ENCODE measurements at regions not wholly inside any gene's neighbourhood (a gene's known extent, or its start where the extent isn't known, plus 50 kb on each side); places are given as distances from the start of the nearest gene placed in this dataset.

DNA sequence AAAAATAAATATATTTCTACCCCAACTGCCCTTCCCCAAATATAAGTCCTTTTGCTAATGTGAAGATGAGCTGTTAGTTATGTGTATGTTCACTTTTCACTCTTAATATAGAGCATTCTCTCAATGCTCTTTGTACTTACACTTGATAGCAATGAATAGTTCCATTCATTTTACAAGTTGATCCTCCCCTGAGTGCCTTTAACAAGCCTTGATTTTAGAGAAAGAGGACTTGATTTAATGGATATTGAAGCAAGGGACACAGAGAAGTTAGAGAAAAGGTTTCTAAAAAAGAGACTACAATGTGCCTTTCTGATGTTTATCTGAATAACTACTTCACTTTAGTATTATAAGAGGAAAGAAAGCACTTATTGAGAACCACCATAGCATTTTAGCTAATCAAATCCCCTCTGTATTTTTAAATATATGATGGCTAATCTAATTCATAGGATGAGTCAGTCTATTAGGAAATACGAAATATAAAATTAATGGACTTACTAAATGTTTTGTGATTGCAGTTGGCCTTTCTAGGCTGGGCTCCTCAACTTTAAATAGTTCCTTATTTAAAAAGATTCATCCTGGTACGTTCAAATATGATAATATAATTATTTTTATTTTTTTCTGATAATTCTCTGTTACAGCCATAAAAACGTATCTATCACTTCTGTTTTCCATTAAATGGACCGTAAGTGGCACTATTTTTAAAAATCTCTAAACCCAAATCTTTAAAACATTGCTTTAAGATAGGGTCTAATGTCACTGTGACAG, 1097.8 kb upstream of the SLC10A2 start:
- DNase-seq (ENCODE audit: low read depth in 4 of 4, low spot score in 3 of 4), result no peak

DNA sequence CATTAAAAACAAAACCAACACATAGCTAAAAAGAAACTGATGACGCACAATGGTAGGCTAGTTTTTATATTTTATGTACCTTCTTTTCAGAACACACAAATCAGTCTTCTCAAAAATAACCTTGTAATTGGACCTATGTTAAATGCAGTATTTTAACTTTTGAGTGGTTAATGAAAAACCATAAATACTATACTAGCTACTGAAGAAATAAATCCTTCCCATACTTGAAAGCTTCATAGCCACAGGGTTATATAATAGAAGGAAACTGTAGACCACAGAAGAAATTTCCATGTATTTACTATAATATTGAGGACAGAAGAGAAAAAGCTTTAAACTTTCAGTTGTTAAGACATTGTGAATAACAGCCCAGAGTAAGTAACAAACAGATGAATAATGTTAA, 1094.3 kb upstream of the SLC10A2 start:
- peak in 2 of 4 donors; percentile 4 to 38 for DNase-seq (ENCODE audit: low read depth in 4 of 4, low spot score in 3 of 4)

DNA sequence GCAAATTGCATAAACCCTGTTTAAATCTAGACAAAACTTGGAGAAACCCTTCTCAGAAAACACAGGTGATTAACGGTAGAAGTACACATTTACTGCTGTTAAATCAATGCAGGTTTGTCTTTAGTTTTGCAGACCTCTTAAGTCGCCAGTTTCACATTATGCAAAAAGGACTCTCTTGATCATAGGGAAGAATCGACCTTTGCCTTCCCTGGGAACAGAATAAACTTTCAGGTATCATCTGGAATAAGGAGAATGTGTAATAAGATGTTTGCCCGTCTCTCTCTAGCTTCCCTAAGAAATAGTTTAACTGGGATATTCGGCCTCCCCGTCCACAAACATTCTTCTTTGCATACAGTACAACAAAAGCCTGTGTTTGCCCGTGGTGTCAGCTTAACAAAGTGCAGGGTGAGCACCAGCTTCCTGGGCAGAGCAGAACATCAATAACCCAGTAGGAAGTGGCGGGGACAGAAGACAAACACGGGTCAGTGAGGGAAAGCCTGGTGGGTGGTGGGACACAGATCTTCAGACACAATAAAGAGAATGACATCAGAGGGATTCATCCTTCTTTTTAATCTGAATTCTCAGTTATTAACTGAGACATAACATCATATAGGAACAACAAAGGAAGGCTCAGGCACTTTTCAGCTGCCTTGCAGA, 1077.7 kb upstream of the SLC10A2 start:
- DNase-seq (ENCODE audit: low read depth in 4 of 4, low spot score in 3 of 4), result peak in 1 of 4 donors; percentile 7

DNA sequence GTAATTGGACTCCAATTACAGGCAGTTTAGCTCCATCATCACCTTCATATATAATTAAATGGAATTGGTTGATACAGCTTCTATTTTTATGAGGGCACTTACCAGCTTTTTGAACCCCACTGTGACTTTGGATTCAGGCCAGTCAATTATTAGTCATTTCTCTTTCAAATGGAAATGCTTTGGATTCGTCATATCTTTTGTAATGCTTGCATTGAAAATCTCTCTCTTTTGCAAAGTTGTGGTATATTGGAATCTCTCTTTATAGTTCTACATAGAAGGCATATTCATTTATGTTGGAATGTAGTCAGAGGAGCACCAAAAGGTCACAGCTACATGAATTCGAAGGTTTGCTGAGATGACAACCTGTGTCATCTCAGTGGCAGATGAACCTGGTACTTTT, 1074.3 kb upstream of the SLC10A2 start:
- no peak for DNase-seq (ENCODE audit: low read depth in 4 of 4, low spot score in 3 of 4)

DNA sequence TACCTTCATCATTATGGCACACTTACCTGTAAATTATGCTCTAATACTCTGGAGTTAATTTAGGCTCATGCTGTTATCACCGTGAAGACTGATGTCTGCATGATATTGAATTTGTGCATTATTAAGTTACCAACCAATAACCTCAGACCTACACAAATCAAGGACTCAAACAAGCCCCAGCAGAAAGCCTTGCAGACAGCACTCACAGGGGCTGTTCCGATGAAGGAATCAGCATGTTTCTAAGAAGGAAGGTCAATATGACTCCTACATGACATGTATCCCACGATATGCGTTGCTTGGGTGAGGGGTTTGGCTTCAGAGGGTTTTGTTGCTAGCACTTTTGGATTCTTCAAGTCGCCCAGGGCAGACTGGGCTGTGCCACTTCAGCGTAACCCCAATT, 1071.2 kb upstream of the SLC10A2 start:
- no peak for DNase-seq (ENCODE audit: low read depth in 4 of 4, low spot score in 3 of 4)

DNA sequence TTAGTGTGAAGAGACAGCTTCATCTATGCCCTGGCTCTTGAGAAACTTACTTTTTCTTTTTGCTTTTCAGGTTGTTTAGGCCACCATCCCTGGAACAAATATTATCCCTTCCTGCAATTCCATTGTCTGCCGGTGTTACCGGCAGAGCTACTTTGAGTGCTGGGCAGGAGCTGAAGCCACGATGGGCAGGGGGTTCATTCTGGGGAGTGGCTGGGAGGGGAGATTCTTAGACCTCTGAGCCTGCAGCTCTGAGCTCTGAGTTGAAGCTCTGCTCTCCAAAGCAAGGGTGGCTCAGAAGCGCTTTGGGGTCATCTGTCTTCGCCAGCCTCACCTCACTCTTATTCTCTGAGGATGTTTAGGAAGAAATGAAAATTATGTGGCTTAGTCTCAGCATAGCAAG, 1066.6 kb upstream of the SLC10A2 start:
- DNase-seq (ENCODE audit: low read depth in 4 of 4, low spot score in 3 of 4), result no peak

DNA sequence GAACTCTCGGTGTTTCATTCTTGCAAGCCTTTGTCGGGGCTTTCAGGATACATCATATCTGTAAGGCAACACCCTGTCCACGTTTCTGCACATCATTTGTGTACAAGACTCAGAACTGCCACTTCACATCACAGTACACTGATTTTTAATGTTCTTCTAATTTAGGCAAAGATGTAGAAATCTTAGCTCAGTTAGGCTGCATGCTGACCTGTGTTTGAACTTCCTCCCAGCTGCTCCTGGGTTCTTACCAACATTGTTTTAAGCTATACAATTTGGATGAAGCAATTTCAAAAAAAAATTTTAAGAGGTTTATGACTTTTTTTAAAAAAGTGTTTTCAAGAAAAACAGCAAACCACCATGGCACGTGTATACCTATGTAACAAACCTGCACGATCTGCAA, 1047.9 kb upstream of the SLC10A2 start:
- peak in 1 of 4 donors; percentile 10 for DNase-seq (ENCODE audit: low read depth in 4 of 4, low spot score in 3 of 4)

DNA sequence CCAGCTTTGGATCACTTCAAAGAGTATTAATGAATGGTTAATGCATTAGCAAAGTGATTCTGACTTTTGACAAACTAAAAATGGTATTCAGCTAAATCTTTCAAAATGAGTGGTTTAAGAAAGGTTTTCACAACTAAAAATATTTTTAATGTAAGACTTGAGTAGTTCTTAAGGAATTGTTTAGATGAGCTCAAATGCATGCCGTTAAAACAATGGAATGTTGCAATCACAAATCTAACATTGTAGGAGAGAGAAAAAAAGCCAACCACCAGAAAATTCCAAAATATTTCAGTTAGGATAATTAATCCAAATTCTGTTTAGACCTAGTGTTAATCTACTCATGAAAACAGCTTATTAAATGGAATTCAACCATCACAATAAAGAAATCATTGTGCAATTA, 1044.8 kb upstream of the SLC10A2 start:
- no peak for DNase-seq (ENCODE audit: low read depth in 4 of 4, low spot score in 3 of 4)

DNA sequence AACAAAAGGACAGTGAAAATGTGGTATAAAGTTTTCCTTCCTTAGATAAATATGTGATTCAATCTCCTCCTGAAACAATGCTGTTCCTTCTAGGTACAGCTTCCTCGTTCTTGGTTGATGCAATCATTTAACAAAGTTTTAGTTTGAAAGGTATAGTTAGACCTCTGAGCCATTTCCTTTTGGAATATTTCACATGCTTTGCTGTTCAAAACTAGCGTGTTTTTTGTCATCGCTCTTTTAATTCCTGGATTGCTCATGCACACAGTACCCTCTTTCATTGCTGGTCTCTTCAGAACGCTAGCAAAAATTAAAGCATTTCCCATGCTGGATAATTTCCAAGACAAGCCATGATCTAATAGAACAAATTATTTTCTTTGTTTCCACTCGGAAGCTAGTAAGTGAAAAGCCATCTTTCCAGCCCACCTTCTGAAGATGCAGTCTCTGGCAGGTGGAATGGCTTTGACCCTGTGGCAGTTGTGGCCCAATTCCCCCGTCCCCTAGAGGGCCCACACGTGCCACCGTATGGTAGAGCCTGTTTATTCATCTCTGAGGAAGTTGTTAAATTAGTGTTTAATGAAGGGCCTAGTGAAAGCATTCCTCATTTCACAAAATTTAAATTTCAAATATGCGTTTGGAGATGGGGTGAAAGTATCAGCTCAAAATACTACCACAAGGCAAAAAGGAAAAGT, 1040.6 kb upstream of the SLC10A2 start:
- DNase-seq (ENCODE audit: low read depth in 4 of 4, low spot score in 3 of 4), result no peak

DNA sequence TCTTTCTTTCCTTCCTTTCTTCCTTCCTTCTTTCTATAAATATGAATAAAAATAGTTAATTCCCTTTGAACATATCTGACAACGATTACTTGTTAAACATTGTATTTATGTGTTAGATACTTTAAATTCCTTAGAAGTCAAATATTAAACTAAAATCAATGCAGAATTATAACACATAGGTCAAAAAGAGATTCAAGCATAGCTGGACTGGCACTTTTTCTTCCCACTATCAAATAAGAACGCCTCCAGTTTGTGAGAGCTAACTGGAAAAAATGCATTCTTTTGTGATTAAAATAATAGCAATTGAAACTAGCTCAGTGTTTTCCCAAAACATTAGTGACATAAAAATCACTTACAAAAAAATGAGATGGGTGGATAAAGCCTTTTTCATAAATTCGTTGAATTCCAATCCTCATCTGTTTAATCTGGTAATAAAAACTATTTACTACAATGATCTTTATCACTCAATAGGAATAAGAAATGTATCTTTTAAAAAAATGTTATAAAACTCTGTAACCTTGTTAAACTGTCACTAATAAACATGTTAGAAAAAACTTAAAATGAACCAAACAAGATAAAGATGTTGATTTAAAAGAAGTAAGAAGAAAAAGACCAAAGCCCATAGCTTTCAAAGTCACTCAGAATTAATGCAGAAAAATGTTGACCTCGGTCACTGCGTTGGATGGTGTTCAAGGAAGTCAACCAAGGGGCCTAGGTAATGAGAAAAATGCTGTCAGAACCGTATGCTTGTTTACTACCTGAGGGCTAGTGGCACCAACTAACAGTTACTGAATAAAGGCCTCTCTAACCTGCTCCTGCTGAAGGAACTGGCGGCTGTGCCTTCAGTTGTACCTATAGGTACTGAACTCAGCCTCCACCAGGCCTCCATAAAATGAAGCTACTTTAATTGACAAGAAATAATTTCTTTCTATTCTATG, 1039.5 kb upstream of the SLC10A2 start:
- DNase-seq (ENCODE audit: low read depth in 4 of 4, low spot score in 3 of 4), result peak in 1 of 4 donors; percentile 8

DNA sequence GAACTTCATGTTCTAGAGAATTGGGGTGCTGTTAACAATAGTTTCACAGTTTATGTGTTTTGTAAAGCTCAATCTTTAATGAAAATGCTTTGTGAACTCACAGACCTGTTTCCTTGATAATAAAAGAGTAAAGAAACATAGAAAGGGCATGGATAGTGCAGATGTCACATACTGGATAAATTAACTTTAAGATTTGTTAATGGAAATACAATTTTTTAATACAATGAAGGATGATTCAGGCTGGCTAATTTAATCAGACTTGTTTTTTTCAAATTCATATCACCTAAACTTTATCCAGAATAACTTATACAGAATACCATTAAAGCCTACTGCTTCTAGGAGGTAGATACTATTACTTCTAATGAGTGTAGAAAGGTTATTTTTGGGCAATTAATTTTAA, 1033.5 kb upstream of the SLC10A2 start:
- no peak for DNase-seq (ENCODE audit: low read depth in 4 of 4, low spot score in 3 of 4)

DNA sequence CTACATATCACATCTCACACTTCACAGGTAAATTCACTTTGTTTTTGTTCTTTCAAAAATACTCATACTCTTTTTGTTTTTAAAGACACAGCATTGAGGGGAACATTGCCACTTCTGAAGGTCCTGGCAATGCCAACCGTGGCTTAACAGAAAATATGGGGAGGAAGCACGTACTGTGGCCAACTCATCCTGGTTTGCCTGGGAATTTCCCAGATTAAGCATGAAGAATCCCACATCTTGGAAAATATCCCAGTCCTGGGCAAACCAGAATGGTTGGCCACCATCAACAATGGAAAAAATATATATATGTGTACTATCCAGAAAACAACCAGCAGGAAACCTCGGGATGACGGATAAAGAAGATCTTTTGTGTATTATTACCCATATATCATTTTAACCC, 1032.2 kb upstream of the SLC10A2 start:
- DNase-seq (ENCODE audit: low read depth in 4 of 4, low spot score in 3 of 4), result no peak

DNA sequence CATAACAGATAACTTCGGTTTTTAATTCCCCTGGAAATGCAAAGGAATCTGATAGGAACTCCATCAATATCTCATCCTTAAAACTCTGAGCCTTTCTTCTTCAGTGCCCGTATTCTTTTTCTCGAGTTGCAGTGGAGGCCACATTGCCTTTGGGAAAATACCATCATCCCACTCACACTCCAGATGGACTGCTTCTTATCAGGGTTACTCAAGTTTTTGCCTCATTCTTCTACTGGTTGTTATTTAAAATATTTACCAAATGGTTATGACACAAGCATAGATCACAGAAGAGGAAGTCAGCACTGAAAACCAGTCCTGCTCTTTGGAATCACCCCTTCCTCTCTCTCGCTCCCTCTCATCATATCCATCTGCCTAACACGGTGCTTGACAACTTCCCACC, 1020.5 kb upstream of the SLC10A2 start:
- no peak for DNase-seq (ENCODE audit: low read depth in 4 of 4, low spot score in 3 of 4)

DNA sequence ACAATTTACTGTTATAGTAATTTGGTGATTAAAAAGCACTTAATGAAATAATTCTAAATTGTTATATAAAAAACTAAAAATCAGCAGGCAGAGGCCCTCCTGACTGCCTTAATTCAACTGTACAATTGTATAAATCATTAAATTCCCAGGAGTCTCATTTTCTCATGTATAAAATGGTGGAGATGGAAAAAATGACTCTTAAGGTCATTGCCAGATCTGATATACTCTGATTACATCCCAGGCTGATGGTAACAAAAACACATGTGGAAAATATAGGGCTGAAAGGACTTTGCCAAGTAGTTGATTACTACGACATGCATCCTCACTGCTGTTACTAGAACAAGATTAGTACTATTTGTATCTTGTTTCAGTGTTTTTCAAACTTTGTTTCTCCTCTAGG, 1020.0 kb upstream of the SLC10A2 start:
- DNase-seq (ENCODE audit: low read depth in 4 of 4, low spot score in 3 of 4), result no peak

DNA sequence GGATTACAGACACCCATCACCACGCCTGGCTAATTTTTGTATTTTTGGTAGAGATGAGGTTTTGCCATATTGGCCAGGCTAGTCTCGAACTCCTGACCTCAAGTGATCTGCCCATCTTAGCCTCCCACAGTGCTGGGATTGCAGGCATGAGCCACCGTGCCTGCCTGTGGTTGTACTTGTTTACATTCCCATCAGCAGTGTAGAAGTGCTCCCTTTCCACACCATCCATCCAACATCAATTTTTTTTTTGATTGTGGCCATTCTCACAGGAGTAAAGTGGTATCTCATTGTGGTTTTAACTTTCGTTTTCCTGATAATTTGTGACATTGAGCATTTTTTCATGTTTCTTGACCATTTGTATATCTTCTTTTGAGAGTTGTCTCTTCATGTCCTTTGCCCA, 1019.4 kb upstream of the SLC10A2 start:
- DNase-seq (ENCODE audit: low read depth in 4 of 4, low spot score in 3 of 4), result no peak

DNA sequence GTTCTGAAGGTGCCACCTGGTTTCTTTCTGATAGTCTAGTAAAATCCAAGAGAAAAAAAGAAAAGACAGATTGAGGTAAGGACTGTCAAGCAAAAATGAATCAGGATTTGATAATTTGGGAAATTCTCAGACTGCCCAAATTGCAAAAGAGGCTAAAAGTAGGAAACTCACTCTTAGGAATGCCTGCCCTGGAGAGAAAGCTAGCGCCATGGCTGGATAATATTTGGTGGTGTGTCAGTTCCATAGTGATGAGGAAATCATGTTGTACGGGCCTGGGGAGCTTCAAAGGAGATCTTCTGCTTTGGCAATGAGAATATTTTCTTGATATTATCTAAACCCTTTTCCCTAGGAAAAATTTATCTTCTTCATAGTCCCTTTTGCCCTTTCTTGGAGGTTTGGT, 1008.1 kb upstream of the SLC10A2 start:
- no peak for DNase-seq (ENCODE audit: low read depth in 4 of 4, low spot score in 3 of 4)

DNA sequence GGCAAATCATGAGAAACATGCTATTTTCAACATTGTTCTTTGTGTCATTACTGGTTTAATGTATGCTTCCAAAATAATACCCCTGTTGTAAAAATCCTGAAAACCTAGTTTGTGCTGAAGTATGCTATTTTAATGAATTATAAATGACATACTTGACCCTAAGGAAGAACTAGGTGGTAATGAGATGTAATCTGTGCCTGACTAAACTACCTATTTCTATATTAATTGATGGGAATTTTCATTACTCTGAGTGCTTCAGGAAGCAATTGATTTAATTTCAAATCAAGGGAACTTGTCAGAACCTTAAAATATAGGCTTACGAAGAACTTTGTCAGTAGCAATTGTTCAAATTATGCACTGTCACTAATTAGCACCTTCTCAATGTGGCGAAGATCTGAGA, 1005.6 kb upstream of the SLC10A2 start:
- no peak for DNase-seq (ENCODE audit: low read depth in 4 of 4, low spot score in 3 of 4)

DNA sequence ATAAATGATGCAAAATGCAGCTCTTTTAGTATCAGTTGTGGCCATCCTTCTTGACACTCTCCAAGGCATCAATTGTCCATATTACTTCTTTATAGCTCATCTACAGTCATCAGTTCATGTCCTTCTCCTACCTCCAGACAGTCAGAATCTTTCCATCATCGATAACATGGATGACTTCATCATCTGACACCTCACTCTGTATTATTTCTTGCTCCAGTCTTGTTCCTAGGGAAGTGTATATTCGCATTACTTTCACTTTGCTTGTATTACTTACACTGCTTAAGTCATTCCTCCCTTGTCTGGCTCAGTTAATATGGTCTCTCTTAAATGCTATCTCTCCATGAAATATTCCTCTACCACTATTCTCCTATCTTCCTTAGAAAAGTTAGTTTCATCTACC, 999.1 kb upstream of the SLC10A2 start:
- DNase-seq (ENCODE audit: low read depth in 4 of 4, low spot score in 3 of 4), result no peak

DNA sequence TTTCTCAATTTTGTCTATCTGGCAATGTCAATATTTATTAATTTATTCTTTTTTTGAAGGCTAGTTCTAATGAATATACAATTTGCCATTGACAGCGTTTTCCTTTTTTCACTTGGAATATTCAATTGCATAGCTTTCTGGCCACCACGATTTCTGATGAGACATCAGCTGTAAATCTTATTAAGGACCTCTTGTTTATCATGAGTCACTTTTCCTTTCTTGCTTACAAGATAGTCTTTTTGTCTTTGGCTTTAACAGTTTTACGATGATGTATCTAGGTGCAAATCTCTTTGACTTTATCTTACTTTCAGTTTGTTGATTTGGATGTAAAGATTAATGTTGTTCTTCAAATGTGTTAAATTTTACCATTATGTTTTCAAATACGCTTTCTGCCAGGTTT, 991.6 kb upstream of the SLC10A2 start:
- DNase-seq (ENCODE audit: low read depth in 4 of 4, low spot score in 3 of 4), result no peak

DNA sequence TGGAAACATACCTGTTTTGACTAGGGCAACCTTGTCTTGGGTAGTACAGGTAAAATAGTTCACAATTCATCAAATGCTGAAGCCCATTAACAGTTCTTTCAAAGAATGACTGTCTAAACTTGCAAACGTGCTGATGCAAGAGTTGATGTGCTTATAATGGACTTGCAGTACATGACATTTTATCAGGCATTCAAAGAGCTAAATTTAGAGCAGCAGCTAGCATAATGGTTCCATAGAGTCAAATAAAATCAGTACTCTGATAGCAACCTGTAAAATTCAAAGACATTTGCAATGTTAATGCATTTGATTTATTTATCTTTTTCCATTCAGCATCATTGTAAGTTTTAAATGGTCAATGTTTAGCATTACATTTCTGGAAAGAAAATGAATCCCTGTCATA, 979.7 kb upstream of the SLC10A2 start:
- DNase-seq (ENCODE audit: low read depth in 4 of 4, low spot score in 3 of 4), result no peak

DNA sequence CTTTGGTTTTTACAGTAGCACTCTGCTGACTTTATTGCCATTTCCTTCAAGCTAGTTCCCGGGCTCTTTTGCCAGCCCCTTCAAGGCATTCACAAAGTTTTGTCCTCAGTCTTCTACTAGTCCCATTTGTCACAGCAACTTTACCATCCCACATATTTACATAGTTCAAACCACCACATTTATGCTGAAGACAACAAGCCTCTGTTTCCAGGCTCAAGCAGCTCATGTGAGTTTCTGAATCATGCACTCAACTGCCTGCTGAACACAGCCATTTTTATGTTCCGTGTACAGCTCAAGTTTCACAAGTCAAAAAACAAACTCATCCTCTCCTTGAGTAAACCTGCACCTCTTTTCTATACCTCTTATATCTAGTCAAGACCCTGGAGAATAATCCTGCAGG, 977.0 kb upstream of the SLC10A2 start:
- no peak for DNase-seq (ENCODE audit: low read depth in 4 of 4, low spot score in 3 of 4)
